ENCODE measurements at regions not wholly inside any gene's neighbourhood (a gene's known extent, or its start where the extent isn't known, plus 50 kb on each side); places are given as distances from the start of the nearest gene placed in this dataset.

DNA sequence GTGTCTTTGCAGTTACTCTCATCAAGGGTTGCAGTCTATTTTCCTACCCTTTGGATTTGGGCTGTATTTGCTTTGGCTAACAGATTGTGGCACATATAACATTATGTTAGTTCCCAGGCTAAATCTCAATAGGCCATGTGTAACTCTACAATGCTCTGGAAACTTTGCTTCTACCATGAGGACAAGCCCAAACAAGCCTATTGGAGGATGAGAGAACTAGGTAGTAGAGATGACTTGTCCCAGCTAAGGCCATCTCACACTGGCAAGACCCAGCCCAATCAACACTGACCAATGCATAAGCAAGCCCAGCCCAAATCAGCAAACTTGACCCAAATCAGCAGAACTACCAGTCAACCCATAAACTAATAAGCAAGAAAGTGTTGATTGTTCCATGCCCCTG is 311.8 kb downstream of the NDFIP2 start:
- TF ChIP-seq, protein P1, sequence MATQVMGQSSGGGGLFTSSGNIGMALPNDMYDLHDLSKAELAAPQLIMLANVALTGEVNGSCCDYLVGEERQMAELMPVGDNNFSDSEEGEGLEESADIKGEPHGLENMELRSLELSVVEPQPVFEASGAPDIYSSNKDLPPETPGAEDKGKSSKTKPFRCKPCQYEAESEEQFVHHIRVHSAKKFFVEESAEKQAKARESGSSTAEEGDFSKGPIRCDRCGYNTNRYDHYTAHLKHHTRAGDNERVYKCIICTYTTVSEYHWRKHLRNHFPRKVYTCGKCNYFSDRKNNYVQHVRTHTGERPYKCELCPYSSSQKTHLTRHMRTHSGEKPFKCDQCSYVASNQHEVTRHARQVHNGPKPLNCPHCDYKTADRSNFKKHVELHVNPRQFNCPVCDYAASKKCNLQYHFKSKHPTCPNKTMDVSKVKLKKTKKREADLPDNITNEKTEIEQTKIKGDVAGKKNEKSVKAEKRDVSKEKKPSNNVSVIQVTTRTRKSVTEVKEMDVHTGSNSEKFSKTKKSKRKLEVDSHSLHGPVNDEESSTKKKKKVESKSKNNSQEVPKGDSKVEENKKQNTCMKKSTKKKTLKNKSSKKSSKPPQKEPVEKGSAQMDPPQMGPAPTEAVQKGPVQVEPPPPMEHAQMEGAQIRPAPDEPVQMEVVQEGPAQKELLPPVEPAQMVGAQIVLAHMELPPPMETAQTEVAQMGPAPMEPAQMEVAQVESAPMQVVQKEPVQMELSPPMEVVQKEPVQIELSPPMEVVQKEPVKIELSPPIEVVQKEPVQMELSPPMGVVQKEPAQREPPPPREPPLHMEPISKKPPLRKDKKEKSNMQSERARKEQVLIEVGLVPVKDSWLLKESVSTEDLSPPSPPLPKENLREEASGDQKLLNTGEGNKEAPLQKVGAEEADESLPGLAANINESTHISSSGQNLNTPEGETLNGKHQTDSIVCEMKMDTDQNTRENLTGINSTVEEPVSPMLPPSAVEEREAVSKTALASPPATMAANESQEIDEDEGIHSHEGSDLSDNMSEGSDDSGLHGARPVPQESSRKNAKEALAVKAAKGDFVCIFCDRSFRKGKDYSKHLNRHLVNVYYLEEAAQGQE (IDR thresholded peaks at IDR 0.05; ENCODE audit: insufficient read depth in 1 of 2, low read depth in 2 of 2, low read length in 2 of 2), result no peak
- TF ChIP-seq POLR2AphosphoS5 (IDR thresholded peaks at IDR 0.05; ENCODE audit: low read depth, low read length), result no peak
- TF ChIP-seq SIN3A (IDR thresholded peaks at IDR 0.05; ENCODE audit: borderline replicate concordance, insufficient read depth, low read length), result no peak

All from PFSK-1 (cell line).